Peyer's patch (tissue), 4 donors: ENCODE measurements at regions not wholly inside any gene's neighbourhood (a gene's known extent, or its start where the extent isn't known, plus 50 kb on each side); places are given as distances from the start of the nearest gene placed in this dataset.

Experiments used
- POLR2A ChIP-seq, 2 donors: fragments of 450-650 bp; IDR thresholded peaks; one replicate each; pipeline ENCODE4 v1.5.1; 2017; ENCODE audit warnings: antibody characterized with exemption in 2 of 2, mild to moderate bottlenecking in 2 of 2, moderate library complexity in 2 of 2
- TF ChIP-seq, protein P1 (sequence below), 6 experiments: fragments of 450-650 bp in 4 of 6; fragments of 200-600 bp in 2 of 6; sonication (generic) in 1 of 6; IDR thresholded peaks; one replicate each; pipeline ENCODE4 v1.5.1; 2017 to 2019; ENCODE audit warnings: antibody characterized with exemption in 6 of 6, mild to moderate bottlenecking in 3 of 6, moderate library complexity in 1 of 6

DNA sequence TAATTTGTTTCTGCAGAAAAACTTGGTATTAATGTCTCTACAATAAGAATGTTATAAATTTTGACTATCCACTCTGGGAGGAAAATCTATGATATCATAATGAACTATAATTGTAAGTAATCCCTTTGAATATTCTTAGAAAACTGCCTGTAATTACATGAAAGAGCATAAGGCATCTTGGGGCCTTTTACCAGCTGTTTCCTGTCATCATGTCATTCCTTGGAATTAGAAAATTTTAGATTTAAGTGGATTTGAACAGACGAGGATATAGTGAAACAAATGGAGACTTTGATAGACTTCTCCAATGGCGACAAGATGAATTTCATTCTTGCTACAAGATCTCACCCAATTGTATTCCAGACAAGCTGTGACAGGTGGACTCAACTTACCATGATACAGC lies 423.4 kb upstream of the FLRT2 start:
- TF ChIP-seq, protein P1, sequence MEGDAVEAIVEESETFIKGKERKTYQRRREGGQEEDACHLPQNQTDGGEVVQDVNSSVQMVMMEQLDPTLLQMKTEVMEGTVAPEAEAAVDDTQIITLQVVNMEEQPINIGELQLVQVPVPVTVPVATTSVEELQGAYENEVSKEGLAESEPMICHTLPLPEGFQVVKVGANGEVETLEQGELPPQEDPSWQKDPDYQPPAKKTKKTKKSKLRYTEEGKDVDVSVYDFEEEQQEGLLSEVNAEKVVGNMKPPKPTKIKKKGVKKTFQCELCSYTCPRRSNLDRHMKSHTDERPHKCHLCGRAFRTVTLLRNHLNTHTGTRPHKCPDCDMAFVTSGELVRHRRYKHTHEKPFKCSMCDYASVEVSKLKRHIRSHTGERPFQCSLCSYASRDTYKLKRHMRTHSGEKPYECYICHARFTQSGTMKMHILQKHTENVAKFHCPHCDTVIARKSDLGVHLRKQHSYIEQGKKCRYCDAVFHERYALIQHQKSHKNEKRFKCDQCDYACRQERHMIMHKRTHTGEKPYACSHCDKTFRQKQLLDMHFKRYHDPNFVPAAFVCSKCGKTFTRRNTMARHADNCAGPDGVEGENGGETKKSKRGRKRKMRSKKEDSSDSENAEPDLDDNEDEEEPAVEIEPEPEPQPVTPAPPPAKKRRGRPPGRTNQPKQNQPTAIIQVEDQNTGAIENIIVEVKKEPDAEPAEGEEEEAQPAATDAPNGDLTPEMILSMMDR (IDR thresholded peaks at IDR 0.05): no peak
- no peak for TF ChIP-seq POLR2A (IDR thresholded peaks at IDR 0.05)
